ENCODE measurements at regions not wholly inside any gene's neighbourhood (a gene's known extent, or its start where the extent isn't known, plus 50 kb on each side); places are given as distances from the start of the nearest gene placed in this dataset.

DNA sequence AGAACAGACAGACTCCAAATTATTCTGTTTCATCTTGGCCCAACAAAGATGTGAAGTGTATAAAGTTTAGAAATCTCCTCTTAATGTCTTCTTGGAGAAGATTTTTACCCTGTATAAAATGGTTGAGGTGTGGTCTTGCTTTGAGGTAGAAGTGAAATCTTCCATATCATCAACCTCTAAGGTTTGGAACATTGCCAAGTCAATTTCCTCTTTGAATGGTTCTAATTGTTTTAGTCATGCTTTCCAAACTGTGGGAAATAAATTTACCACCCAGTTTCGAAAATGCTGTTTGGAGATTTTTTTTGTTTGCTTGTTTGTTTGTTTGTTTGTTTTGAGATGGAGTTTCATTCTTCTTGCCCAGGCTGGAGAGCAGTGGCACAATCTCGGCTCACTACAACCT, 174.1 kb upstream of the ADAMTS3 start:
- WGBS, 2 donors = 61 to 77% methylated on average over 2 of the region's 2 CpGs
- DNase-seq (no peak), ATAC-seq (no peak)
- no peak overlapping the region for H3K27ac ChIP-seq
- no peaks in the 10 kb centered on the region for H3K4me1 ChIP-seq
- no peak overlapping the region for H3K4me3 ChIP-seq
- H3K9me3 ChIP-seq = no peaks in the 10 kb centered on the region
- H3K36me3 ChIP-seq = no peaks in the 10 kb centered on the region
- TF ChIP-seq, protein P1, sequence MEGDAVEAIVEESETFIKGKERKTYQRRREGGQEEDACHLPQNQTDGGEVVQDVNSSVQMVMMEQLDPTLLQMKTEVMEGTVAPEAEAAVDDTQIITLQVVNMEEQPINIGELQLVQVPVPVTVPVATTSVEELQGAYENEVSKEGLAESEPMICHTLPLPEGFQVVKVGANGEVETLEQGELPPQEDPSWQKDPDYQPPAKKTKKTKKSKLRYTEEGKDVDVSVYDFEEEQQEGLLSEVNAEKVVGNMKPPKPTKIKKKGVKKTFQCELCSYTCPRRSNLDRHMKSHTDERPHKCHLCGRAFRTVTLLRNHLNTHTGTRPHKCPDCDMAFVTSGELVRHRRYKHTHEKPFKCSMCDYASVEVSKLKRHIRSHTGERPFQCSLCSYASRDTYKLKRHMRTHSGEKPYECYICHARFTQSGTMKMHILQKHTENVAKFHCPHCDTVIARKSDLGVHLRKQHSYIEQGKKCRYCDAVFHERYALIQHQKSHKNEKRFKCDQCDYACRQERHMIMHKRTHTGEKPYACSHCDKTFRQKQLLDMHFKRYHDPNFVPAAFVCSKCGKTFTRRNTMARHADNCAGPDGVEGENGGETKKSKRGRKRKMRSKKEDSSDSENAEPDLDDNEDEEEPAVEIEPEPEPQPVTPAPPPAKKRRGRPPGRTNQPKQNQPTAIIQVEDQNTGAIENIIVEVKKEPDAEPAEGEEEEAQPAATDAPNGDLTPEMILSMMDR (IDR thresholded peaks at IDR 0.05) = no peak
- H3K27me3 ChIP-seq = no peaks in the 10 kb centered on the region
- intact Hi-C loops (cut with DNase I) = no loop called here

DNA sequence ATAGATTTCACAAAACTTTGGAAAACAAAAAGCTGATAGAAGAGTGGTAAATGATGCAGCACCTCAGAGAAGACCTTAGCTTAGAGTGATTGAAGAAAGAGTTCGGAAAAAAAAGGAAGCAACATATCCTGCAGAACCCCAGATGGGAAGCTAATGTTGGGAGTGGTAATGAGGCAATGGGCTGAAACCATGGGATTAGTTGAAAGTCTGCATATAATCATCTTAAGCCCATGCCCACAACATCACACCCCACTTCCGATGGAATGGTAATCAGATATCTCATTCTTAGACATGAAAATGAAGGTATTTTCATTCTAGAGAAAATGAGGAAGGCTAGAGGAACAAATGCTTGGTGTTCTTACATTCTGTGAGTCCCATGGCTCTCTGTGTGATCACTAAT, 146.3 kb upstream of the ADAMTS3 start:
- Histone ChIP-seq H3K4me3 (no peak overlapping the region), H3K9me3 (no peaks in the 10 kb centered on the region), H3K4me1 (no peaks in the 10 kb centered on the region), H3K36me3 (no peaks in the 10 kb centered on the region), H3K27ac (no peak overlapping the region), H3K27me3 (peaks cover 0 to 7% (median 0%) of the 10 kb centered on the region in 7 donors)
- intact Hi-C loops (cut with DNase I) = no loop called here
- 71 to 79% methylated on average over 2 of the region's 2 CpGs for WGBS, 2 donors
- no peak for ATAC-seq
- no peak for DNase-seq
- TF ChIP-seq, protein P1 (IDR thresholded peaks at IDR 0.05) = no peak

DNA sequence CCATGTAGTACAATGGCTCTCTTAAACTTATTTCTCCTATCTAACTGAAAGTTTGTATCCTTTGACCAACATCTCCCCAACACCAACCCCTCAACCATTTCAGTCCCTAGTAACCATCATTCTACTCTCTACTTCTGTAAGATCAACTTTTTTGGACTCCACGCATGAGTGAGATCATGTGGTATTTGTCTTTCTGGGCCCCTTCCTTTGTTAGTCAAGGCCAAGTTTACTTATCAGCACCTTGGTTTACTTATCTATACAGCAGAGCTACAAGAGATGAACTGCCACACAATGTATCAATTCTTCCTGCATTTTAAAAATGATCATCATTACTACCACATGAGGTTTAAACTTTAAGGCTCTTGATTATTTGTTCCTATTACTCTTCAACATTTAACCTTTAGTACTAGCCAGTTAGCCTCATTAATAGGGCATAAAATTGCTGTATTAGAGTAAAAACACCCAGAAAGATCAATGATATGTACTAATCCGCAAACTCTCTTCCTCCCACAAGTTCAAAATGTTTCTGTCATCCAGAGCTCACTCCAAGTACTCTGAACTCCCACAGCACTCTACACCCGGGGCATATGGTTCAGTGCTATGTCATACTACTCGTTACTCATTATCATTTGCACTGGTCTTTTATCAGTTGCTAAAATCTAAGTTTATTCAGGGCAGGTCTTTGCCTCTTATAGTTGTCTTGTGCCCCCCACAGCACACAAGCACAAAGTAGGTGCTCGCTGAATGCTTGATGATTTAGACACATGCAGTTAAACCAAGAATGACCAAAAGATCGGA, 145.7 kb upstream of the ADAMTS3 start:
- H3K27ac ChIP-seq = no peak overlapping the region
- no peaks in the 10 kb centered on the region for H3K9me3 ChIP-seq
- intact Hi-C loops (cut with DNase I) = no loop called here
- 72 to 77% methylated on average over 6 of the region's 6 CpGs for WGBS, 2 donors
- H3K4me3 ChIP-seq = no peak overlapping the region
- H3K27me3 ChIP-seq = peaks cover 0 to 7% (median 0%) of the 10 kb centered on the region in 7 donors
- ATAC-seq = no peak
- no peaks in the 10 kb centered on the region for H3K36me3 ChIP-seq
- no peak for DNase-seq
- TF ChIP-seq, protein P1 (IDR thresholded peaks at IDR 0.05) = no peak
- no peaks in the 10 kb centered on the region for H3K4me1 ChIP-seq

DNA sequence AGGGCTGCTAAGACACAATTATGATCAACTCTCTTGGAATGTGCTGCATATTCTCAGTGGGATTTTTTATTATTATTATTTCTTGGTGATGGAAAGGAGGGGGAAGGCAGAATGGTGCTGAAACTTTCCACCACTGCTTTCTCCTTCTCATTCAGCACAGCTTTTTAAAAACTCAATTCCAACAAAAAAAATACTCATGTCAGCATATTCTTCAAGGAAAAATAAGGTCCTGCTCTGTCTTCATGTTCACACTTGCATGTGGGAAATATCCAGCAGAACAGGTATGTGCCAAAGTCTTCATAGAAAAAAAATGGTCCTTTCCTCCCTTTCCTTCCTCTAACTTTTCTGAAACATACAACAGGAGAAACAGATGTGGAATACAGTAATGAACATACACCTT, 144.0 kb upstream of the ADAMTS3 start:
- peaks cover 0 to 7% (median 0%) of the 10 kb centered on the region in 7 donors for H3K27me3 ChIP-seq
- H3K4me3 ChIP-seq = no peak overlapping the region
- no peaks in the 10 kb centered on the region for H3K36me3 ChIP-seq
- no peaks in the 10 kb centered on the region for H3K4me1 ChIP-seq
- intact Hi-C loops (cut with DNase I) = no loop called here
- ATAC-seq (no peak), DNase-seq (no peak)
- no peaks in the 10 kb centered on the region for H3K9me3 ChIP-seq
- no peak overlapping the region for H3K27ac ChIP-seq
- TF ChIP-seq, protein P1 (IDR thresholded peaks at IDR 0.05) = no peak
